ENCODE measurements at regions not wholly inside any gene's neighbourhood (a gene's known extent, or its start where the extent isn't known, plus 50 kb on each side); places are given as distances from the start of the nearest gene placed in this dataset.

DNA sequence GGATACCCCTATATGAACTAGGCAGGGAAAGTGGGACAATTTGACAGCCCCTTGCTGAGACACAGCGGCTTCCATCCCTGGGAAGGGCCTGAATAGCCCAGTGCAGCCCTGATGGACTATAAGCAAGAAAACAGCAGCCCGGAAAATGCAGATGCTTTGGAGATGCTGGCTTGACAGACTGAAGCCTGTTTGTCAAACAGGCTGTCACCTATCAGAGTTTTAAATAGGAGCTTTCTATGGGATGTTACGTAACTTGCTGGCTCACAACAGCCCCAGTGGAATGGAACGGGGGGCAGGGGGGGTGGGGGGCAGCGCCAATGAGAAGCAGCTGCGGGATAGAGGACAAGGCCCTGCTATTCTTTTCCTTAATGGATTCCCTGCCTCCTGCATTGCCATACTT lies 91.9 kb upstream of the NTM start:
- TF ChIP-seq, protein P1, sequence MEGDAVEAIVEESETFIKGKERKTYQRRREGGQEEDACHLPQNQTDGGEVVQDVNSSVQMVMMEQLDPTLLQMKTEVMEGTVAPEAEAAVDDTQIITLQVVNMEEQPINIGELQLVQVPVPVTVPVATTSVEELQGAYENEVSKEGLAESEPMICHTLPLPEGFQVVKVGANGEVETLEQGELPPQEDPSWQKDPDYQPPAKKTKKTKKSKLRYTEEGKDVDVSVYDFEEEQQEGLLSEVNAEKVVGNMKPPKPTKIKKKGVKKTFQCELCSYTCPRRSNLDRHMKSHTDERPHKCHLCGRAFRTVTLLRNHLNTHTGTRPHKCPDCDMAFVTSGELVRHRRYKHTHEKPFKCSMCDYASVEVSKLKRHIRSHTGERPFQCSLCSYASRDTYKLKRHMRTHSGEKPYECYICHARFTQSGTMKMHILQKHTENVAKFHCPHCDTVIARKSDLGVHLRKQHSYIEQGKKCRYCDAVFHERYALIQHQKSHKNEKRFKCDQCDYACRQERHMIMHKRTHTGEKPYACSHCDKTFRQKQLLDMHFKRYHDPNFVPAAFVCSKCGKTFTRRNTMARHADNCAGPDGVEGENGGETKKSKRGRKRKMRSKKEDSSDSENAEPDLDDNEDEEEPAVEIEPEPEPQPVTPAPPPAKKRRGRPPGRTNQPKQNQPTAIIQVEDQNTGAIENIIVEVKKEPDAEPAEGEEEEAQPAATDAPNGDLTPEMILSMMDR (IDR thresholded peaks at IDR 0.05): no peak
- TF ChIP-seq POLR2AphosphoS5 (IDR thresholded peaks at IDR 0.05): no peak
- TF ChIP-seq POLR2A (IDR thresholded peaks at IDR 0.05): no peak
- TF ChIP-seq EP300 (IDR thresholded peaks at IDR 0.05): no peak

All from stomach (tissue), 4 donors.